Caki2 (cell line): ENCODE measurements at regions not wholly inside any gene's neighbourhood (a gene's known extent, or its start where the extent isn't known, plus 50 kb on each side); places are given as distances from the start of the nearest gene placed in this dataset.

Source experiments
- DNase-seq: peaks from one replicate; pipeline ENCODE4 v3.0.0-alpha.2; 2015; ENCODE audit warnings: low read depth
- in situ Hi-C: cut with HindIII; loops from 2 replicates; pipeline ENCODE4 v1.10.0; 2016; ENCODE audit warnings: low sequenced_read_pairs, low pct_unique_long_range_greater_than_20kb, mixed read lengths

- DNase-seq = no peak
- in situ Hi-C loops = no loop called here
These were observed 57.0 kb downstream of the SEC61G start for GRCh38 chr7:54701982-54702381.

DNA sequence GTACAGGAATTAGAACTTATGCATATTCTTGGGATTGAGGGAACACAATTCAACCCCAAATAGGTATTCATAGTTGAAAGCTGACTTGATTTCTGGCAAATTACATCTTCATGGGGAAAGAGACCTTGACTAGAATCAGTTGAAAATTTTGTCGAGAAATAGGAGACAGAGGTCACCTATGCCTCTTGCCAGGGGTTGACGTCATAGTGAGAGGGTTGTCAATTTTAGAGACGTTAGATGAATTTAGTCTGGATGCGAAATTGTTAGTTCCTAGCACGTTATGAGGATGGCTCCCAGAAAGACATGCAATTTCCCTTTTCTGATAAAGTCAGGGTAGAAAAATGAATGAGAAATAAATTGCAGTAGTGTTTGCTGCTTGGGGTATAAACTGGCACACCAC, 59.3 kb downstream of the SEC61G start:
- in situ Hi-C loops = no loop called here
- no peak for DNase-seq

- no peak for DNase-seq
- in situ Hi-C loops = no loop called here
These were observed 61.3 kb downstream of the SEC61G start for GRCh38 chr7:54697659-54698186.

DNA sequence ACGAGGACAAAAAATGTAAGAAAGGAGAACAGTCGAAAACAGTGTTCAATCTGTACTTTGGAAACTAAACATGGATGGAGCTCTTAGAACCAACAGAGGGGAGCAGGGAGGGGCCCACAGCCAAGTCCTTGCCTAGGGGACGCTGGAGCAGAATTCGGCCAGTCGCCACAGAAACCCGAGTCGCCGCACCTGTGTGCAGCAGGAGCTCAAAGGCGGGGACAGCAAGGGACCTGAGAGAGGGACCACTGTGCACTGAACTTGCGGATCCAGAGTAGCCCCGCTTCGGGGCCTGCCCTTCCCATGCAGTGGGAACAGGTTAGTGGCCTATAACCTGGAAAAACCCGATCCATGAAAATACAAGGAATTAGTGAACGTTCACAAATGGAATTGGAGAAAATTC, 68.1 kb downstream of the SEC61G start:
- in situ Hi-C loops = no loop called here
- no peak for DNase-seq

DNA sequence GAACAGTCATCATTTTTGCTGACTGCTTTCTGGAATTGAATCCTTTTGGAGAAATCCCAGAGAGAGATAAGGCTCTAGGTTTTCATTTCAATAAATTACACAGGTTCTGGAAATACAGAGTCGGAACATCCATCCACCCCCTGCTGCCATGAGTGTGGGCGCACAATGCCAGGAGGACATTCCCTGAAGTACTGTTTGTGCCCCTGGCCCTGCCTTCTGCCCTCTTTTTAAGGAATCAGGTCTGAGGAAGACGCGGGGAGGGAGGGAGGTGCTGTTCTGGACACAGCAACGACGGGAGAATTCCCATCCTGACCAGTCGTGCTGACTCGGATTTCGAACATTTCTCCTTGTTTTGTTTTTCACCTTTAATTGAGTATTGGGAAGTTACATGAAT, 69.0 kb downstream of the SEC61G start:
- in situ Hi-C loops = no loop called here
- no peak for DNase-seq

GRCh38 chr7:54689394-54690049, 69.5 kb downstream of the SEC61G start:
- in situ Hi-C loops = no loop called here
- no peak for DNase-seq

DNA sequence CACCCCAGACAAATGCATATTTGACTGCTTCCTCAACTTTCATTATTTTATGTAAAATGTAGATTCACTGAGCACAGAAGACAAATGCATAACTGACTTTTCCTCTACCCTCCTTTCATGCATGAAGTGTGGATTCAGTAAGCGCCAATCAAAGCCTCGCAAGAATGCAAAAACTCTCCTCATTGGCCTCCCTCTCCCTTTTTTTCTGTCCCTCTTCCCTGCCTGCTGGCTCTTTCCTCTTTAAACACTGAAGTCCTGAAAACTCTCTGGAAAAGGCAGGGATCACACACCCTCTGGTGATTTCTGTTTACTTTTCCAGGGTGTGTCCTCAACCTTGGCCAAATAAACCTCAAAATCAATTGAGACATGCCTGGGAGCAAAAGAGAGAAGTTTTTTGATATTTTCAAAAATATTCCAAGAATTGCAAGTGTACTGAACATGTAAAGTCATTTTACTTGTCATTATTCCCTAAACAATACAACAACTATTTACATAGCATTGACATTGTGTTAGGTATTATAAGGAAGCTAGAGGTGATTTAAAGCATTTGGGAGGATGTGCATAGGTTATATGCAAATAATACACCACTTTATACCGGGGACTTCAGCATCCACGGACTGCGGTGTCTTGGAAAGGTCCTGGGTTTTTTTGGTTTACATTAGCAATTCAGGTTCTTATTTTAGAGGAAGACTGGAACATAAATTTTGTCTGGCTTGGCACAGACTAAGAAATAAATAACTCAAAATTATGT, 71.4 kb downstream of the SEC61G start:
- peak; percentile 29 for DNase-seq
- in situ Hi-C loops = no loop called here

DNA sequence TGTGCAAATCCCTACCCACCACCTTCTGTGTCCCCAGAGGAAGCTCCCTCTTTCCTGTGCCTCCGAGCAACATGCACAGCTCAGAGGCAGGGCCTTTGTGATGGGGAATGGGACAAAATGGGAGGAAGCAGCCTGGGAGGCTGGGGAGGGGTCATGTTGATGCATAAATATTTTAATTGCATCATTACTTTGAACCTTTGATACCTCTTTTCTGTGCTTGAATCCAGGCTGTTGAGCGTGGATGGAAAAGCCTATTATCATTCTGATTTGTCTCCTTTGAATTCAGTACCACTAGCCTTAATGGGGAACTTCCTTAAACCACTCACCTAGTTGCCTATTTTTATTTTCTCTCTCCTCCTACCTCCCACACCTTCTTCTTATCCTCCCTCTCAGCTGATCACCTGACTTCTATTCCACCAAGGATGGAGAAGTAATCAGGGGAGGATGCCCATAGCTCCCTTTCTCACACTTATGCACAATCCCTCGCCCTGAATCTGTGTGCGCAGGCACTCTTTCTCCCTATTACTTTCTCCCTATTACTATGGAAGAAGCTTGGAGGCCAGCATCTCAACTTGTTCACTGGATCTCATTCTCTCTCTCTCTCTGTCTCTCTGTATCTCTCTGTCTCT, 78.5 kb downstream of the SEC61G start:
- in situ Hi-C loops = no loop called here
- no peak for DNase-seq

- no peak for DNase-seq
These were observed 79.6 kb downstream of the SEC61G start for GRCh38 chr7:54679490-54679817.

GRCh38 chr7:54678763-54679489, 80.1 kb downstream of the SEC61G start:
- in situ Hi-C loops = no loop called here
- DNase-seq = no peak

More at GRCh38 chr7:54679490-54679817, 79.6 kb downstream of the SEC61G start:
- in situ Hi-C loops = no loop called here

GRCh38 chr7:54674891-54675290, 84.1 kb downstream of the SEC61G start:
- in situ Hi-C loops = no loop called here
- no peak for DNase-seq

DNA sequence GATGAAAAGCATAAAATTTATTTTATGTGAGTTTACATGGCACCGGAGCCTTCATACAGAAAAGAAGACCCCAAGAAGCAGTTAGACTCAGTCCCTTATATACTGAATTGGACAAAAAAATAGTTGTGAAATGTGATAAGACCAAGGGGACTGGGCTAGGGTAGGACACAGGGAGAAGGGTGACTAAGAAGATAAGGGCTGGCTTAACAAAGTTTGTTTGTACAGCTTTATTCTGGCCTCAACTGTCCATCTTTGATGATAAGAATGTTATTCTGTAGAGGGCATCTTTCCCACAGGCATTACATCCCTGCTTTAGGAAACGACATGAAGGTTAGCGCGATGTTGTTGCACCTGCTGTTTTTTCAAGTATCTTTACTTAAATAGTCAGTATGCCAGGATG, 86.5 kb downstream of the SEC61G start:
- in situ Hi-C loops = no loop called here
- DNase-seq = no peak

GRCh38 chr7:54664235-54665228, 94.5 kb downstream of the SEC61G start:
- in situ Hi-C loops = no loop called here
- DNase-seq = peak; percentile 77

DNA sequence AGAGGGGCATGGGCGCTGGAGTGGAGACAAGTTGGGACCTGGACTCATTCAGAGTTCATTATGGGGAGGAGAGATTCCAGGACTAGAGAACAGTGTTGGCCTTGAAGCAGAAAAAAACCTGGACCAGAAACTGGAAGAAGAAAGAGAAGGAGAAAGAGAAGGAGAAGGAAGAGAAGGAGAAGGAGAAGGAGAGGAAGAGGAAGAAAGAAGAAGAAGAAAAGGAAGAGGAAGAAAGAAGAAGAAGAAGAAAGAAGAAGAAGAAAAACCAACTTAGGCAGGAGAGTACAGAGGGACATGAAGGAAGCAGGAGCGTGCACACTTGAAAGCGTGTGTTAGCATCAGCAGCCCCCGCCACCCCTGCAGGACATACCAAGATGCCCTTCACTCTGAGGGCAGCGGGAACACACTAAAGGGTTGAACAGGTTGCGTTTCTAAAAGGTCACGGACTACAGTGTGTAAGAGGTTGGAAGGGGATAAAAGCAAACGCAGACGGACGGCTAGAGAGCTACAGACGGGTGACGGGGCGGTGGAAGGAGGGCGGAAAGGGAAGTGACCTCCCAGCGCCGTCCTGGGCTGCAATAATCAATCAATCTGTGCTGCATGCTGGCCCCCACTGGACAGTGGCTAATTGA, 95.3 kb downstream of the SEC61G start:
- in situ Hi-C loops = no loop called here
- DNase-seq = peak; percentile 6

GRCh38 chr7:54663186-54663585, 95.8 kb downstream of the SEC61G start:
- no peak for DNase-seq
- in situ Hi-C loops = no loop called here

DNA sequence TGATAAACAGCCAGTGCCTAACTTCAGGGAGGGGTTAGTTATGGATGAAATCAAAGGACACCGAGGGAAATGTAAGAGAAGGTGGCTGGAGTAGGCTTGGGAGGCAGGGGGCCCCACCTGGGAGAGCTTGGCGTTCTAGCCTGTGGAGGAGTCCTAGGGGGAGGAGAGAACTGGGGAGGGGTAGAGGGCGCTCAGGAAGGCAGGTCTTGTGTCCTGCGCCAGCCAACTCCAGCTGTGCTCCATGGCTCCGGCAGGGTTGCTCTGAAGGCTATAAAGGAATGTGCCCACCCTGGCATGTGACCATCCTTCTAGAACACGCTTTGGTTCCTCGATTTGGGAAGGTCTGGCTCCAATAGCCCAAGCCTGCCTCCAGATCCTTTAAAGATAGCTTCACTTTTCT, 96.3 kb downstream of the SEC61G start:
- in situ Hi-C loops = no loop called here
- DNase-seq = no peak

GRCh38 chr7:54653905-54654304, 105.1 kb downstream of the SEC61G start:
- in situ Hi-C loops = no loop called here
- DNase-seq = no peak
